HepG2 (cell line): ENCODE measurements at regions not wholly inside any gene's neighbourhood (a gene's known extent, or its start where the extent isn't known, plus 50 kb on each side); places are given as distances from the start of the nearest gene placed in this dataset.

Experiments used
- ATAC-seq: fragments of 200-7000 bp; cut with Tn5 transposase; 3 replicates; pipeline ENCODE4 v1.9.1; 2020; ENCODE audit warnings: mild to moderate bottlenecking, moderate library complexity
- BruUV-seq: library from RNA; stranded (reverse); fragments of 400-500 nt; replicated peaks from 2 replicates; lab custom pipeline; 2021; lab: Mats Ljungman, UMichigan
- CTCF ChIA-PET: fragments of 300-600 bp; formaldehyde crosslinking; extraction: SDS; loops from one replicate; lab custom pipeline; 2021; ENCODE audit warnings: low total read pairs, inconsistent platforms, low intra/inter-chr PET ratio; lab: Yijun Ruan, JAX
- POLR2A ChIA-PET: fragments of 350-600 bp; sonication (Branson Sonifier 250); formaldehyde crosslinking; loops from one replicate; lab custom pipeline; 2020; ENCODE audit warnings: antibody characterized with exemption, inconsistent platforms; lab: Yijun Ruan, JAX
- DNase-seq: peaks from one replicate; pipeline ENCODE4 v3.0.0-alpha.2; 2015; ENCODE audit warnings: low spot score
- FAIRE-seq: peaks from 3 replicates; lab custom pipeline; 2011; peaks lifted over from hg19 to GRCh38; lab: Jason Lieb, UNC
- H2AFZ ChIP-seq: one replicate; pipeline ENCODE4 v1.6.1; 2011; ENCODE audit warnings: low read length, inconsistent platforms
- H3K27ac ChIP-seq: fragments of 300-600 bp; 3 replicates; pipeline ENCODE4 v1.8.0; 2011; ENCODE audit warnings: mixed run types, mild to moderate bottlenecking, mixed read lengths, low read length, inconsistent platforms; ENCODE audit not compliant: insufficient read depth; ENCODE audit errors: extremely low read length
- H3K27me3 ChIP-seq, 2 experiments: fragments of 200-600 bp in 1 of 2; 2 replicates in 1 of 2; 3 replicates in 1 of 2; pipeline versions ENCODE4 v1.6.0 to v1.8.0; 2011; ENCODE audit warnings: low read length in 2 of 2, mild to moderate bottlenecking in 2 of 2, moderate library complexity in 2 of 2, inconsistent platforms in 1 of 2; ENCODE audit not compliant: insufficient read depth in 2 of 2, control insufficient read depth in 1 of 2
- H3K36me3 ChIP-seq, 2 experiments: fragments of 200-600 bp in 1 of 2; replicated peaks in 1 of 2; 2 replicates in 1 of 2; 3 replicates in 1 of 2; pipeline versions ENCODE4 v1.5.1 to v1.8.0; 2011; ENCODE audit warnings: low read length in 2 of 2, inconsistent platforms in 1 of 2; ENCODE audit not compliant: insufficient read depth in 2 of 2, control insufficient read depth in 1 of 2
- H3K4me1 ChIP-seq: 2 replicates; pipeline ENCODE4 v1.5.1; 2012; ENCODE audit warnings: low read length, inconsistent platforms; ENCODE audit not compliant: insufficient read depth
- H3K4me2 ChIP-seq: 2 replicates; pipeline ENCODE4 v1.6.0; 2011; ENCODE audit warnings: low read depth, low read length, inconsistent platforms
- H3K4me3 ChIP-seq, 3 experiments: fragments of 200-600 bp in 1 of 3; sonication (generic), shearing (Covaris generic) in 1 of 3; replicated peaks in 1 of 3; 2 replicates each; pipeline ENCODE4 v1.5.1; 2011 to 2016; ENCODE audit warnings: low read length in 3 of 3, inconsistent platforms in 2 of 3, low read depth in 2 of 3, mild to moderate bottlenecking in 2 of 3, control low read depth in 1 of 3, mixed read lengths in 1 of 3; ENCODE audit not compliant: insufficient read depth in 1 of 3
- H3K79me2 ChIP-seq: one replicate; pipeline ENCODE4 v1.6.1; 2011; ENCODE audit warnings: low read length, inconsistent platforms; ENCODE audit not compliant: insufficient read depth
- H3K9ac ChIP-seq: 2 replicates; pipeline ENCODE4 v1.6.0; 2011; ENCODE audit warnings: mild to moderate bottlenecking, low read depth, low read length, inconsistent platforms; ENCODE audit not compliant: insufficient read depth
- H3K9me3 ChIP-seq: 2 replicates; pipeline ENCODE4 v1.5.1; 2012; ENCODE audit warnings: mild to moderate bottlenecking, low read length
- H4K20me1 ChIP-seq: 2 replicates; pipeline ENCODE4 v1.6.0; 2011; ENCODE audit warnings: inconsistent platforms, mild to moderate bottlenecking, low read length, moderate library complexity; ENCODE audit not compliant: insufficient read depth
- ARNT ChIP-seq: fragments of 450-650 bp; IDR thresholded peaks from 2 replicates; pipeline ENCODE4 v1.6.1; 2017
- ATF1 ChIP-seq: IDR thresholded peaks from 2 replicates; pipeline ENCODE4 v1.6.1; 2016; ENCODE audit warnings: mild to moderate bottlenecking, control low read depth
- BCL6 ChIP-seq: IDR thresholded peaks from 2 replicates; pipeline ENCODE4 v1.6.1; 2016; ENCODE audit warnings: missing genetic modification reagents, missing compliant biosample characterization
- FOSL2 ChIP-seq: sonication (generic); formaldehyde crosslinking; IDR thresholded peaks from 2 replicates; pipeline ENCODE4 v1.4.0; 2020; ENCODE audit warnings: missing genetic modification reagents
- HOXA9 ChIP-seq: sonication (generic); formaldehyde crosslinking; IDR thresholded peaks from 2 replicates; pipeline ENCODE4 v1.8.1; 2022; ENCODE audit warnings: missing genetic modification reagents, mild to moderate bottlenecking, moderate library complexity, borderline replicate concordance
- TIGD3 ChIP-seq: sonication (generic); formaldehyde crosslinking; IDR thresholded peaks from 2 replicates; pipeline ENCODE4 v1.5.1; 2020; ENCODE audit warnings: mild to moderate bottlenecking, missing genetic modification reagents, borderline replicate concordance
- ZFP62 ChIP-seq: sonication (generic); formaldehyde crosslinking; IDR thresholded peaks from 2 replicates; pipeline ENCODE4 v1.4.0; 2020; ENCODE audit warnings: missing genetic modification reagents
- ZNF24 ChIP-seq: fragments of 450-650 bp; IDR thresholded peaks from 2 replicates; pipeline ENCODE4 v1.6.1; 2017; ENCODE audit warnings: antibody characterized with exemption, mild to moderate bottlenecking
- ZXDC ChIP-seq: sonication (generic); formaldehyde crosslinking; IDR thresholded peaks from 2 replicates; pipeline ENCODE4 v1.5.0; 2020; ENCODE audit warnings: mild to moderate bottlenecking, missing genetic modification reagents
- WGBS: methylation state at CpG from one replicate; pipeline ENCODE4 v1.1.6; 2017; ENCODE audit warnings: low lambda C conversion rate; 5-methylcytosine and 5-hydroxymethylcytosine counted together
- in situ Hi-C: cut with HindIII; loops from 2 replicates; pipeline ENCODE4 v1.10.0; 2017; ENCODE audit warnings: low pct_unique_long_range_greater_than_20kb; ENCODE audit not compliant: extremely low pct_ligation_motif_present
- intact Hi-C: fragments of 100-400 bp; cut with micrococcal nuclease; formaldehyde crosslinking; loops from one replicate; pipeline ENCODE4 v1.10.0; 2022; ENCODE audit not compliant: unreplicated experiment
- TF ChIP-seq, protein P1 (sequence below): IDR thresholded peaks from 2 replicates; pipeline ENCODE4 v1.6.1; 2012; ENCODE audit warnings: inconsistent platforms

GRCh38 chr3:154050766-154051165 is 70.4 kb upstream of the ARHGEF26 start (continued):
- TF ChIP-seq ZFP62: no peak
- TF ChIP-seq HOXA9 (CRISPR knock-in tag): no peak
- TF ChIP-seq, all 625 proteins: peak for 0

GRCh38 chr3:154059833-154060232 is 61.4 kb upstream of the ARHGEF26 start:
- no peak overlapping the region for H3K9ac ChIP-seq
- H2AFZ ChIP-seq: no peak overlapping the region
- in situ Hi-C loops (no loop called here), intact Hi-C loops (no loop called here)
- H3K36me3 ChIP-seq: no peaks in the 10 kb centered on the region
- 14% methylated on average over 6 of the region's 6 CpGs for WGBS
- H3K4me2 ChIP-seq: no peak overlapping the region
- no peak for DNase-seq
- no peaks in the 10 kb centered on the region for H3K9me3 ChIP-seq
- H3K79me2 ChIP-seq: no peaks in the 10 kb centered on the region
- no peak for TF ChIP-seq ZNF24
- TF ChIP-seq FOSL2 (CRISPR knock-in tag): no peak
- no peak for TF ChIP-seq ZXDC
- TF ChIP-seq ARNT: no peak
- TF ChIP-seq, protein P1, sequence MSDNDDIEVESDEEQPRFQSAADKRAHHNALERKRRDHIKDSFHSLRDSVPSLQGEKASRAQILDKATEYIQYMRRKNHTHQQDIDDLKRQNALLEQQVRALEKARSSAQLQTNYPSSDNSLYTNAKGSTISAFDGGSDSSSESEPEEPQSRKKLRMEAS: no peak
- no peak for TF ChIP-seq TIGD3 (CRISPR knock-in tag)
- TF ChIP-seq ATF1: no peak
- TF ChIP-seq BCL6 (CRISPR knock-in tag): no peak
- ChIA-PET CTCF (no interaction called here), POLR2A (no interaction called here)
- ATAC-seq: no peak
- no peak for FAIRE-seq
- BruUV-seq: no TSS peak
- no peak overlapping the region for H3K27ac ChIP-seq
- H3K27me3 ChIP-seq: no peaks in the 10 kb centered on the region
- no peak overlapping the region for H3K4me3 ChIP-seq
- no peaks in the 10 kb centered on the region for H3K4me1 ChIP-seq
- H4K20me1 ChIP-seq: no peaks in the 10 kb centered on the region
